Fibroblast of skin of back (primary cell): ENCODE measurements at regions not wholly inside any gene's neighbourhood (a gene's known extent, or its start where the extent isn't known, plus 50 kb on each side); places are given as distances from the start of the nearest gene placed in this dataset.
"Not testable (repeated sequence)": the region's sequence is repeated elsewhere in the genome, so short reads cannot be mapped to it uniquely, and the experiment has no call there.

Experiments
- DNase-seq: peaks from one replicate; pipeline ENCODE4 v3.0.0-alpha.2; 2013

- DNase-seq = no peak
These were observed 367.9 kb downstream of the FAM133A start for GRCh38 chrX:94041881-94042280.

DNA sequence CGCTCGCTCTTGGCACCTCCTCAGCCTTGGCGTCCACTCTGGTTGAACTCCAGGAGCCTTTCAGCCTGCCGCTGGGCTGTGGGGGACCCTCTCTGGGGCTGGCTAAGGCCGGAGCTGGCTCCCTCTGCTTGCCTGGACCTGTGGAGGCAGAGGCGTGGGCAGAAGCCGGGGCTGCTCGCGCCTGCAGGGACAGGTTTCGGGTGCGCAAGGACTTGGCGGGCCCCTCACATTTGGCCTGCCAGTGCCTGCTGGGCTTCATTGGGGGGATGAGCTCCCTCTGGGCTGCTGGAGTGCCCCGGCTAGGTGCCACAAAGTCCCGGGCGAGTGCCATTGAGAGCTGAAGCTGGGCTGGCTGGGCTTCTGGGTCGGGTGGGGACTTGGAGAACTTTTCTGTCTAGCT is 371.7 kb downstream of the FAM133A start:
- DNase-seq = no peak

DNA sequence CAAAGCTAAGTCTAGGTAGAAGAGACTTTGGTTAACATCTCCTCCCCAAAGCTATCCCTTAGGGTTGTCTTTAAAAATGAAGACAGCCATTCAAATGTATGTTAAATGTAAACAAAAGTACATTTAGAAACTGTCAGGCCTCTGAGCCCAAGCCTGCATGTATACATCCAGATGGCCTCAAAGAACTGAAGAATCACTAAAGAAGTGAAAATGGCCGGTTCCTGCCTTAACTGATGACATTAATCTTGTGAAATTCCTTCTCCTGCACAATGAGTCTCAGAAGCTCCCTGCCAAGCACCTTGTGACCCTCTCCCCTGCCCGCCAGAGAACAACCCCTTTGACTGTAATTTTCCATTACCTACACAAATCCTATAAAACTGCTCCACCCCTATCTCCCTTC is 377.9 kb downstream of the FAM133A start:
- no peak for DNase-seq

- DNase-seq = no peak
These were observed 379.6 kb downstream of the FAM133A start for GRCh38 chrX:94053575-94053974.

- DNase-seq = no peak
These were observed 383.4 kb downstream of the FAM133A start for GRCh38 chrX:94057385-94057784.

DNA sequence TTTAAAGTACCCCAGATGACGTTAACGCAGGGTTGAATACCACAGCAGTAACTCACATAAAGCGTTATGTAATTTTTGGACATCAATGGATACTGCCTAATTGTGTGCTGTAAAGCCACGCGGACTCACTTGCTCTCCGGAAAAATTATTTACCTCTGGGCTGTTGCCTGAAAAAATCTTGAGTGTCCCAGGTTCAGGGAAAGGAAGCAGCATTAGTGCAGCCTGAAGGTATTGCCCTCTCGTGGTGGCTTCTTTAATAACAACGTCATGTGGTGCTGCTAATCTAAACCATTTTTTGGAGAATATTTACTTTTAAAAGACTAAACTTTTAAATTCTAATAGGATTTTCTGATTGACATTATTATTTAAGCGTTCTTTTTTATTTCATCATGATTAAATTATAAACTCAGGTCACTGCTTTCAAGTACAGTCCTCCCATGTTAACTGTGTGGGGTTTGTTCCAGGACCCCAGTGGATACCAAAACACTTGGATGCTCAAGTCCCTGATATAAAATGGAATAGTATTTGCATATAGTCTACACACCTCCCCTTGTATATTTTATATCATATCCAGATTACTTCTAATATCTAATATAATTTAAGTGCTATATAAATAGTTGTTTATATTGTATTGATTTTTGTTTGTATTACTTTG is 384.8 kb downstream of the FAM133A start:
- DNase-seq = no peak

- no peak for DNase-seq
These were observed 391.1 kb downstream of the FAM133A start for GRCh38 chrX:94065091-94065490.

DNA sequence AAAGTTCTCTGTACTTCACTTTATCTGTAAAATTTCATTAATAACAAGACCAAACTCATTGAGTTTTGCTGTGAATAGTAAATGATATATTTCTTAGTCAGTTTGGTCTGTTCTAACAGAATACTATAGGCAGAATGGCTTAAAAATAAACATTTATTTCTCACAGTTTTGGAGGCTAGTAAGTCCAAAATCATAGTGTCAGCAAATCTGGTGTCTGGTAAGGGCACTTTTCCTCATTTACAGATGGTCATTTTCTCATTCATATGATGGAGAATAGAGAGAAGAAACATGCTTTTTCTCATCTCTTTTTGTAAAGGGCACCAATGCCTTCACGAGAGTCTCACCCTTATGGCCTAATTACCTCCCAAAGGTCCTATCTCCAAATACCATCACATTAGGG is 415.1 kb downstream of the FAM133A start:
- no peak for DNase-seq

GRCh38 chrX:94097868-94098267 is 423.9 kb downstream of the FAM133A start:
- no peak for DNase-seq

GRCh38 chrX:94107981-94108380 is 434.0 kb downstream of the FAM133A start:
- no peak for DNase-seq

DNA sequence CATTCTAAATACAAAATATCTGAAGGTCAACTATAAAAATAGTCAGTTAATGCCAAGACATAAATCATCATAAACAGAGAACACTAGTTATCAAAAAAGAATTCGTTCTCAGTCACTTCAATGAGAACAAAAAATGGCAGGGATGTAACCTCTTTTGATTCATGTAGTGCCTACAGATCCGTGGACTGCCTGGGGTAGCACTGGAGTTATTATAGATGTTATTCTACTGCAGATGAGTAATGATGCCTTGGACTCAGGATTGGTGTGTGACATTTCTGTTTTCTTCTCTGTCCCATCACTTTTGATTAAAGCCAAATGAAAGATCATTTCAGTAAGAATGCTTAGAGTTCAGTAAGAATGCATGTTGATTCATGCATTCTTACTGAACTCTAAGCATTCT is 440.4 kb downstream of the FAM133A start:
- no peak for DNase-seq

- DNase-seq = no peak
These were observed 447.8 kb downstream of the FAM133A start for GRCh38 chrX:94121799-94122198.

- DNase-seq = no peak
These were observed 449.1 kb downstream of the FAM133A start for GRCh38 chrX:94123062-94123461.

DNA sequence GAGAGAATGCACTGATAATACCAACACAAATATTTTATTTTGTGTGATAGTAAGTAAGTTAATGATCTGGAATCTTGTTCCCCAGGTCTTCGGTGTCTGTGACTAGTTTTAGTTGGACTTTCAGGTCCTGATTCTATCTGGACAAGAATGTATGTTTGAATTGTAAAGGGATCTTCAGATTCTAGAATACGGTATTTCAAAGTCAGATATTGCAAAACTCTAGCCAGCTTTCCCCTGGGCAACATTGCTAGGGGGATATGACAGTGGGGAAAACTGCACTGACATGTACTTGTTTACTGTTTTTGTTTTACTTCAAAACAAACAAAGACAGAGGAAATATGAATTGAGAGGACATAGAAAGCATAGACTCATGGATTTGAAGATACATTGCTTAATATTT is 489.0 kb downstream of the FAM133A start:
- DNase-seq = no peak

DNA sequence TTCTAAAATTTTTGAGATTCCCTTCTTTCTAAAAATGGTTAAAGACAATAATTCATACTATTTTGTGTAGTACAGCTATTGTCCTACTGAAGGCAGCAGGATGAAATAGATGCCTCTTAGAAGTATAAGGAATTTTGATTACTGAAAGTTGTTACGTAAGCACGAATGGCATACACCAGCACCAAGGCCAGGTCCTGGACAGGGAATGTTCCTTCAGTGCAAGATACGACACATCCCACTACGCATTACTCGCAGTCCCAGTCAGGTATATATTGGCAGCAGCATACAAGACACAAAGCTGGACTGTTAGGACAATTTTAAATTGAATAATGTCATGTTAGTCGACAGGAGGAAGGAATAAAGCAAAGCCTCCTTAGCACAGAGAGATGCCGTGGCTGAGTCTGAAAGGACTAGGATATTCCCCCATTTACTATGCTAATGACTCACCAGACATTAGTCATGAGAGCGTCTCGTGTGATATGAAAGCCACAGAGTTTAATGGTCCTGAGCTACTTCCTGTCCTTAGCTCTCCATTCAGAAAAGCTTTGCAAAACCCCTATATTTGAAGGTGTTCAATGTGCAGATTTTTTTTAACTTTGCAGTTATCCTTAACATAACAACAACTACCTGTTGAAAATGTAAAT is 504.3 kb downstream of the FAM133A start:
- no peak for DNase-seq

- DNase-seq = no peak
These were observed 530.5 kb downstream of the FAM133A start for GRCh38 chrX:94204524-94204923.

DNA sequence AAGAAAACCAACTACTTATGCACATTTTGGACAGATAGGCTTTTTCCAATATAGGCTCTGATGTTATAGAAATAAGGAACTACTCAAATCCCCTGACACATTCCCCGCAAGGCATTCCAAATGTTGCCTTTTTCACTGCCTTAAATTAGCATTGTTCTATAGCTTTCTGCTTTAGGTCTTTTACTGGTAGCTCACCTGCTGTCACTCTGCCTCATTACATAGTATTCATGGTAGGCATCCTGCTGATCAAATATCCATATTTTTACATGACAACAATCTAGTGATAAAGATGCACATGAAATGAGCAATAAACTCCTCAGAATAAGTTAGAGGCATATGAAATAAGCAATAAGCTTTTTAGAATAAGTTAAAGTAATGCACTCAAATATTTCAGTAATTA is 542.7 kb downstream of the FAM133A start:
- DNase-seq = no peak

- no peak for DNase-seq
These were observed 578.2 kb downstream of the FAM133A start for GRCh38 chrX:94252211-94252610.

GRCh38 chrX:94256396-94256795 is 582.4 kb downstream of the FAM133A start:
- DNase-seq = no peak

GRCh38 chrX:94265323-94265722 is 591.3 kb downstream of the FAM133A start:
- DNase-seq = no peak

- DNase-seq = no peak
These were observed 614.3 kb downstream of the FAM133A start for GRCh38 chrX:94288325-94288724.

GRCh38 chrX:94288972-94289371 is 615.0 kb downstream of the FAM133A start:
- DNase-seq = no peak

- no peak for DNase-seq
These were observed 628.4 kb downstream of the FAM133A start for GRCh38 chrX:94302446-94302845.

DNA sequence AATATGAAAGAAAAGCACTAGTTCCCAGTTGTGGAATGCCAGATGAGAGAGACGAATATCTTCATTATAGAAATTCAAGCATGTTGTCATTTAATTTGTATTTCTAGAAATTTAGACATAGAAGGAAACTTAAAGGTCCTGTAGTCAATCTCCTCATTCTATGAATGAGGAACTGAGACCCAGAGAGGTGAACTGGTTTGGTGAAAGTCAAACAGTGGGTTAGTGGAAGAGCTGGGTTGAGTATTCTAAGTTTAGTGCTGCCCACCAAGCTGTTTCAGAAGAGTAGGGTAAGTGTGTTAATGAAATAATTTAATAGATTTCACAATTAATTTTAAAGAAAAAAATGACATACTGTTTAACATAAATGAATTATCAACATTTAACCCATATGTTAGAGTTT is 655.2 kb downstream of the FAM133A start:
- DNase-seq = no peak

DNA sequence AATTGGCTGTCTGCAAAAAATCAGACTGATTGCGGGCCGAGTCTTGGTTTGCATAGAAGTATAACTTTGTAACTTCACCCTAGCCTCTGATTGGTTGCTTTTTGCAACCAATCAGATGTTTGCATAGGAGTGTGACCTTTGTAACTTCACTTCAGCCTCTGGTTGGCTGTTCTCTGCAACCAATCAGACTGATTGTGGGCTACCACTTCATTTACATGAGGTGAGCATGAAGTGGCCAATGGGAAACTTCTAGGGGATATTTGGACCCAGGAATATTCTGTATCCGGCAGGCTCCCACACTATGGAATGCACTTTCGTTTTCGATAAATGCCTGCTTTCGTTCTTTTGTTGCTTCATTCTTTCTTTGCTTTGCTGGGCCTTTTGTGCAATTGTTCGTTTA is 667.7 kb downstream of the FAM133A start:
- DNase-seq = not testable (repeated sequence)
